Activated T-cell treated with anti-CD3 and anti-CD28 coated beads, Interleukin-2, amount 50 U/mL, for 4 hours (primary cell): ENCODE measurements at regions not wholly inside any gene's neighbourhood (a gene's known extent, or its start where the extent isn't known, plus 50 kb on each side); places are given as distances from the start of the nearest gene placed in this dataset.

Source experiments
- ATAC-seq, 2 donors: fragments of 200-7000 bp; cut with Tn5 transposase; one replicate each; pipeline ENCODE4 v1.10.0; 2021
- DNase-seq: peaks from one replicate; pipeline ENCODE4 v3.0.0-alpha.2; 2020
- H3K27me3 Mint-ChIP-seq: one replicate; pipeline ENCODE4 v1.8.0; 2021; ENCODE audit warnings: low read depth, mixed read lengths
- H3K36me3 Mint-ChIP-seq: one replicate; pipeline ENCODE4 v1.8.0; 2022; ENCODE audit warnings: mixed read lengths; ENCODE audit not compliant: insufficient read depth
- H3K4me1 Mint-ChIP-seq: one replicate; pipeline ENCODE4 v1.8.0; 2021; ENCODE audit warnings: low read depth, mixed read lengths
- H3K4me3 Mint-ChIP-seq: one replicate; pipeline ENCODE4 v1.8.0; 2021; ENCODE audit warnings: mild to moderate bottlenecking, moderate library complexity, mixed read lengths
- H3K9me3 Mint-ChIP-seq: one replicate; pipeline ENCODE4 v1.8.0; 2021; ENCODE audit warnings: mixed read lengths

DNA sequence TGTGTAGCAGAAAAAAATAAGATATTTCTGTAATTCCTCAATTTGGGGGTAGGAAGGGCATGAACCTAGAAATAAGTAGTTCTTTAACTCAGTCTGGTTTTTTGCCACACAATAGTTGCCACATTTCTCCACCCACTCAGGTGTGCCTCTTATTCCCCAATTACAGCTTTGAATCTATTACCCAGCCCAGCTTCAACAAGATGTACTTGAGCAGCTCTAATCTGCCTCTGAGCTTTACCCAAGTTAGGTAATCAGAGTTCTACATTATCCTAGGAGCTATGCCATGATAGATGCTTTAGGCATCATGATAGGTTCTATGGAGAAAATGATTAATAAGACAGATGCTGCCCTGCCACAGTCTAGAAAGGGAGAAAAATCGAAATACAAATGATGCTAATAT is 117.4 kb upstream of the GPRIN3 start:
- Mint-ChIP-seq H3K36me3 (no peaks in the 10 kb centered on the region), H3K4me3 (no peak overlapping the region)
- ATAC-seq, result no peak

DNA sequence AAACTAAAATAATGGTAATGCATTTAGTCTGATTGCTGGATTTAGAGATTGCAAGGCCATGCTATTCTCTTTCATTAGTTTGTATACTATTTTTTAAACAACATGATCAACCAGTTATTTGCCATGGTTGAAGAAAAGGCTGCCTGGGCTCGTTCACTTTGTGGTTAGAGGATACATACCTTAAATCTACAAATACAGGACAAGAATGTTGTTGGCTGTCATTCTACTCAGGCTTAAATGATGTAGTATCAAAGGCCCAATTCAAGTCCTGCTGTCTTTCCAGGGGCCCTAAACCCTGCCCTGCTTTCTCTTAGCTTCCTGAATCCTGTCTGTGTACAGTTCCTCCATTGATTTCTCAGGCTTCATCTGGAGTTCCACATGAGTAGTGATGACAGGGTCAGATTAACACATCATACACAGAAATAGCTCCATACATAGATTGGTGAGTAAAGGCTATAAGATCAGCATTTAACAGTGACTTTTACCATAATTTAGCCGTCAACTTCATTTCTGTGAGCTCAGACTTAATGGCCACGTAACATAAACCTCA is 114.9 kb upstream of the GPRIN3 start:
- Mint-ChIP-seq H3K4me3 (no peak overlapping the region), H3K36me3 (no peaks in the 10 kb centered on the region), H3K27me3 (no peaks in the 10 kb centered on the region), H3K4me1 (no peaks in the 10 kb centered on the region), H3K9me3 (no peaks in the 10 kb centered on the region)
- ATAC-seq (no peak), DNase-seq (no peak)

More for the DNA sequence above, 117.4 kb upstream of the GPRIN3 start:
- DNase-seq, result no peak
- Mint-ChIP-seq H3K4me1 (no peaks in the 10 kb centered on the region), H3K9me3 (no peaks in the 10 kb centered on the region), H3K27me3 (no peaks in the 10 kb centered on the region)

DNA sequence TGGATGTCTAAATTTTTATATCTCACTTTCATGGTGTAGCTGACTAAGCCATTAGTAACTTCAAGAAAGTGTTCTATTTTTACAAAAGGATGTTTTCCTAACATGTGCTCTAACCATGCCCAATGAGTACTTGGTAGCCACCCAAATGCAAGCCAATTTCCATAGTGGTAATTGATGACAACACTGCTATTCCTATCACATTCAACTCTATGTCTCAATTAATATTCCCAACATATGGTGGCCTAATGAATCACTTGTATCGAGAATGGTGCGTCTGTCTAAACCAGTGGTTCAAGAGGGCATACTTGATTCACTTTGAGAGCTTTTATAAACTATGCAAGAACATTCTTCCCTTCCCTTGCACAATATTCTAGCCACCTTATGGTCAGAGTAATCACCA is 112.9 kb upstream of the GPRIN3 start:
- Mint-ChIP-seq H3K4me1 (no peaks in the 10 kb centered on the region), H3K36me3 (no peaks in the 10 kb centered on the region), H3K27me3 (no peaks in the 10 kb centered on the region), H3K4me3 (no peak overlapping the region), H3K9me3 (no peaks in the 10 kb centered on the region)
- no peak for DNase-seq
- ATAC-seq, result peak; percentile 30 to 32

DNA sequence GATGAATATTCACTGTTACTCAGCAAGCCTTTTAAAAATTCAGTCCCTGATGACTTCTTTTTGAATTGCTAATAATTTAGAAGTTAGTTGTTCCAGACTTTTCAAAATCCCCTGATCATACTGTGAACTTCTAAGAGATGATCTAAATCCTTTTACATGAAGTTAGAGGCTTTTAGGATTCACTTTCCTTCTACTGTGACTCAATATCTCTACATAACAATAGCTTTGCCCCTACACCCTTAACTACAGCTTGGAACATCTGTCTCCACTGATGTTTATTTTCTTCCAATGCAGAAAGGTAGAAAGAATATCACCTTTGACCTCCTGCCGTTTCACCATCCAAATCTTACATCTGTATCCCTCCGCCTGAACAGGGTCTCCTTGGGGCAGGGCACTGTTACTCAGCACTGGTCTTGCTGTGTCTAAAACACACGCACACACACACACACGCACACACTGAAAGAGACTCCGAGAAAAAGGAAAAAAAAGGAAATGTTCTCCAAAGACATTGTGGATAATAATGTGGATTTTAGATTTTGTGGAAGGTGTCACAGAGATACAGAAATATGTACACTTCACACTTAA is 111.6 kb upstream of the GPRIN3 start:
- ATAC-seq, result no peak
- H3K36me3 Mint-ChIP-seq, result no peaks in the 10 kb centered on the region
- DNase-seq, result no peak
- H3K4me1 Mint-ChIP-seq, result no peaks in the 10 kb centered on the region
- no peaks in the 10 kb centered on the region for H3K27me3 Mint-ChIP-seq
- H3K4me3 Mint-ChIP-seq, result no peak overlapping the region
- H3K9me3 Mint-ChIP-seq, result no peaks in the 10 kb centered on the region

DNA sequence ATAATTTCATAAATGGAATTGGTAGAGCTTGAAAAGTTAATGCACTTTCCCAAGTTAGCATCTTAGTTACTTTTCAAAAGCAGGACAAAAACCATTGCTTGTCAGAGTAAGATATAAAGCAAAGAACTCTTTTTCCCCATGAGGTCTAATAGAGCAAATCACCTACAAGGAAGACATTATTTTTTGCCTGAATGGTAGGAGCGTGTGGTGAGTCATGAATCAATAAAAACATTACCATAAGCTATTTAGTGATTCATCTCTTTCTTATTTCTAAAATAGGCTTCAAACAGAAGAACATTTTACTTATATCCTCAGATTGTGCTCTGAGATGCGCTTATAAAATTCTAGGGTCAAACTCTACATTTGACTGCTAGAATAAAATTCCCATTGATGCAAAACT is 109.4 kb upstream of the GPRIN3 start:
- H3K27me3 Mint-ChIP-seq, result no peaks in the 10 kb centered on the region
- ATAC-seq, result no peak
- H3K9me3 Mint-ChIP-seq, result no peaks in the 10 kb centered on the region
- no peak overlapping the region for H3K4me3 Mint-ChIP-seq
- no peak for DNase-seq
- no peaks in the 10 kb centered on the region for H3K36me3 Mint-ChIP-seq
- H3K4me1 Mint-ChIP-seq, result no peaks in the 10 kb centered on the region

DNA sequence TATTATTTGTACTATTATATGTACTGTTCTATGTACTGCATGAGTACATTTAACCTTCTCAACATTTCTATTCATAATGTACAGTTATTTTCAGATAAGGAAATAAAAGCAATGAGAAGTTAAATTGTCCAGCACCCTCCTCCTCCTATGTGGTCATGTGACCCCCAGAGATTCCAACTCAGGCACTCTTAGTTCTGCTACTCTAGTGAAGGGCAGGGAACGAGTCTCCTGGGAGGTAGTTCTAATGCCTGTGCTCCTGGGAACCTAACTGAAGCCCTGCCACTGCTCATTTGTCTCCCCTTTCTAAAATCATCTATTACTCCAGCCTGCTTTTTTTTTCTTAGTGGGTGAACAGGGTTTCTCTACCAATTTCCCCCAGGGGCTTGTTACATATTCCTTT is 105.9 kb upstream of the GPRIN3 start:
- Mint-ChIP-seq H3K4me1 (no peaks in the 10 kb centered on the region), H3K36me3 (no peaks in the 10 kb centered on the region), H3K4me3 (no peak overlapping the region), H3K9me3 (no peaks in the 10 kb centered on the region), H3K27me3 (no peaks in the 10 kb centered on the region)
- DNase-seq, result no peak
- no peak for ATAC-seq

DNA sequence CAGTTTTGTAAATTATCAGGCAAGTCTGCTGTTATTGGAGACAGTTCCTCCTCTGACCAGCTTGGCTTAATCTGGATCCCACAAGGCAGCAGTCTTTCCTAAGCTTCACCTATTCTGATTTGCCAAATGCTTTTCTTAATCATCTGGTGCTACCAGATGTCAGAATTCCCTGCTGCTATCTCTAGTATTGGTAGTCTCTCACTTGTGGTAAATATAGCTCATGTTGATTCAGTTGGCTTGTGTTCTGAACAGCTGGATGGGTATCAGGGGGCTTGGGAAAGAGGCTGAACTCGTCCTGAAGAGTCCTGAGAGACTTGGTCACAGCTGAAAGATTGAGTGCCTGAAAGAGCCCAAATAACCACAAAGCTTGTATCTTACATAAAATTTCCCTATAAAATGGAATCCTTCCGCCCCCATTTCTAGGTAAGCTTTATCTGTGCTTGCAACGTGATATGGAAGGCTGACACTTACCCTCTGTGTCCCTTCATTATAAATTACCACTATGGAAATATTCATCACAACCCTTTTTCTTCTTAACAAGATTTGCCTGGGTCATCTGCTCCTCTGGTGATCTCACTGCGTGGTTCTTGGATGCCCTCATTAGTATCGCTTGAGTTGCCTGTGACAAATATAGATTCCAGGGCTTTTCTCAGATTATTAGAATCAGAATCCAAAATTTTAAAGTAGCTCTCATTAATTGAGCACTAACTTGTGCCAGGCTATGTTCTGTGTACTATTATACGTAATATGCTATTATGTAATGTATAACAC is 104.1 kb upstream of the GPRIN3 start:
- no peaks in the 10 kb centered on the region for H3K27me3 Mint-ChIP-seq
- DNase-seq, result no peak
- no peak for ATAC-seq
- no peaks in the 10 kb centered on the region for H3K4me1 Mint-ChIP-seq
- no peak overlapping the region for H3K4me3 Mint-ChIP-seq
- no peaks in the 10 kb centered on the region for H3K36me3 Mint-ChIP-seq
- H3K9me3 Mint-ChIP-seq, result no peaks in the 10 kb centered on the region

DNA sequence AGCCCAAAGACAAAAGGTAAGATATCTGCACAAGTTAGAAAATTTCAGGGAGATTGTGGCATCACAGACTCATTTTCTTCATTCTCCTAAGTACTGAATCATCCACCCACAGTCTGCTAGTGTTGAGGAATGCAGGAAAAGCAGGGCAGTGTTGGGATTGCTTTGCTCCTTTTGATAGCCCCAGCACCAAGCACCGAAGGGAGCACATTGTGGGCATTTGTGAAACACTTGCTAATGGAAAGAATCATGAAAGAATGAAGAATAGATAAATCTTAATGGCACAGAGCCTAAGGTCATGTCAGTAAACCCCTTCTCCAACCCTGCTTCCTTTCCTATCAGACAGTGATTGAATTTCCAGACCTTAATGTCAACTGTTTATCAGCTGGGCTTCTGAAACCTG is 103.1 kb upstream of the GPRIN3 start:
- ATAC-seq, result no peak
- no peaks in the 10 kb centered on the region for H3K9me3 Mint-ChIP-seq
- H3K4me1 Mint-ChIP-seq, result no peaks in the 10 kb centered on the region
- no peaks in the 10 kb centered on the region for H3K27me3 Mint-ChIP-seq
- no peak for DNase-seq
- H3K36me3 Mint-ChIP-seq, result no peaks in the 10 kb centered on the region
- H3K4me3 Mint-ChIP-seq, result no peak overlapping the region

DNA sequence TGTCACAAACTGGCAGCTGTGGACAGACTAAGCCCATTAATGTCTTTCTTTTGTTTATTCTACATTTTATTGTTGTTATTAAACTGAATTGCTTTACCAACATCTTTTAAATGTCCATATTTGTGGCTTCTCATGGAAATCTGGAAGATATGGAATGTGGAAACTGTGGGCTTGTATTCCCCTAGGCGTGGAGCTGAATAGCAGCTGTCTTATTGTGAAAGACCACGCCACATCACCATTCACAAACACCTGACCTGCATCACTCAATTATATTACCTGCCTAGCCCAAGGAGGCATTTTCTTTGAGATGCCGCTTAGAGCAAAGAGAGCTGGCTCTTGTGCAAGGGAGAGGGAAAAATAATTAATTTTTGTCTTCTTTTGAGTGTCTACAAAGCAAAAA is 96.9 kb upstream of the GPRIN3 start:
- Mint-ChIP-seq H3K27me3 (no peaks in the 10 kb centered on the region), H3K4me3 (no peak overlapping the region), H3K36me3 (no peaks in the 10 kb centered on the region), H3K9me3 (no peaks in the 10 kb centered on the region), H3K4me1 (no peaks in the 10 kb centered on the region)
- ATAC-seq (no peak), DNase-seq (no peak)

DNA sequence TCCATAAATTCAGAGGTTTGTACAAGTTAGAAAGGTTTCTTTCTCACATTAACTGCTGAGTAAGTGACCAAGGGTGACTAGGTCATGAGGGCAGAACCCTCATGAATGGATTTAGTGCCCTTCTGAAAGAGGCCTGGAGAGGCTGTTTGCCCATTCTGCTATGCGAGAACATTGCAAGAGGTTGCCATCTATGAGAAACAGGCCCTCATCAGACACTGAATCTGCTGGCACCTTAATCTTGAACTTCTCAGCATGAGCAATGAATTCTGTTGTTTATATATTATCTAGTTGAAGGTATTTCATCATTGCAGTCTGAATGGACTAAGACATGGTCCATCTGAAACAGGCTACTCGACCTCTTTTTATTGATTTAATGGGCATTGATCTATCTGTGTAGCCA is 96.2 kb upstream of the GPRIN3 start:
- DNase-seq, result no peak
- ATAC-seq, result no peak
- Mint-ChIP-seq H3K27me3 (no peaks in the 10 kb centered on the region), H3K9me3 (no peaks in the 10 kb centered on the region), H3K4me3 (no peak overlapping the region), H3K36me3 (no peaks in the 10 kb centered on the region), H3K4me1 (no peaks in the 10 kb centered on the region)

DNA sequence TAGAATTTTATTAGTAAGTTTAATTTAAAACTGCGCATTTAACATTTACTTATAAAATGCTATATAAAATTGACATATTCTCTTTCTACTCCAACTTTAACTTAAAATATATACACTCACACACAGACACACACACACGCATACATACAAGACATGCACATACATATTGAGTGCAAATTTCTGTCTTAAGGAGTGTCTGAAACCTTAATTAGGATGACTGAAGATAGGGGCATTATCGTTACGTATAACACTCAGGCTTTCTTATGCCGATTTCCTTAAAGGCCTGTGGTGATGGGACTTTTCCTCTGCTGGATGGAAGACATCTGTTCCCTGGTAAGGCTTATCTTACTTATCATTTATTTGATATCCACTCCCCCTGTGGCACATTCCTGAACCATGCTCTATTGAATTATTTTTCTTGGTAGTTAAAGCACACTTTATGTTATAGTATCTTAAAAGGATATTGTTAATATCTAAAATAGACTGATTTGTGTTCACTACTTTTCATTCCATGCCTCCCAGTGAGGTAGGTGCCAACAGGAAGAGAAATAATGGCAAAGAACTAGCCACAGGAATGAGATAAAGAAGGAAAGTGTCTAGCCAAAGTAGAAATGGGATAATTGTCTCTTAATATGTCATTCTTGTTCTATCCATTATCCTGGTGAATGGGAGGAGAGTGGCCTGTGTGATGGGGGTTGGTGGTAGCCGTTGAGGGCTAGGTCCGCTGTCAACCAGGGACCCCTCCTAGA is 92.9 kb upstream of the GPRIN3 start:
- H3K9me3 Mint-ChIP-seq, result no peaks in the 10 kb centered on the region
- H3K4me3 Mint-ChIP-seq, result no peak overlapping the region
- ATAC-seq (no peak), DNase-seq (no peak)
- no peaks in the 10 kb centered on the region for H3K4me1 Mint-ChIP-seq
- H3K27me3 Mint-ChIP-seq, result no peaks in the 10 kb centered on the region
- no peaks in the 10 kb centered on the region for H3K36me3 Mint-ChIP-seq

DNA sequence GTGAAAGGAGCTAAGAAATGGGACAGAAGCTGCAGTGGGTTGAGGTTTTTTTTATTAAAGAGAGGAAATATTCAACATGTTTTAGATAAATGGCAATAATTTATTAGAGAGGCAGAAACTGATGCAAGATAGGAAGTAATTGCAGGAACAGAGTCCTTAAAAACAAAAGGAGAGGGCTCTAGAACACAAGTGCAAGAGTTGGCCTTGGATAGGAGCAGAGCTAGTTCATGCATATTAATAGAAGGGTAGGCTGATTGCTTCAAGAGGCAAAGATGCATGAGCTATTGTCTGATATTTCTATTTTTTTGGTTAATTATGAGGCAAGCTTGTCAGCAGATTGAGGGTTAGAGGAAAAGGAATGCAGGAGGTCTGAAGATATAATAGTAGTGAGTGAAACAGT is 91.0 kb upstream of the GPRIN3 start:
- Mint-ChIP-seq H3K4me1 (no peaks in the 10 kb centered on the region), H3K36me3 (no peaks in the 10 kb centered on the region), H3K9me3 (no peaks in the 10 kb centered on the region), H3K27me3 (no peaks in the 10 kb centered on the region), H3K4me3 (no peak overlapping the region)
- ATAC-seq, result no peak
- DNase-seq, result no peak

DNA sequence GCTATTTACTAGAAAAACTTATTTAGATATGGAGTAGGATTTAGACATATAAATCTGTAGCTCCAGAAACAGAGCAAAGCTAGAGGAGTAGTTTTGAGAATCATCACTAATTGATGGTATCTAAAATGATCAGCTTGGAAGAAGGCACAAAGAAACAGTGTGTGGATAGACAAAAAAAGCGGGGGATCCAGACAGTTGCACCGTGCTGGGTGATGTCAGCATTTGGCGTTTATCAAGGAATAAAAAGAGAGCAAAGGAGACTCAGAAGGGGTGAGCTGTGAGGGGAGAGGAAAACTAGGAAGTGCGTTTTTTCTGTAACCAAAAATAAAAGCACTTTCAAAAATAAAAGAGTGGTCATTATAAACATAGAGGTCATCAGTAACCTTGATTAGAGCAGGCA is 90.5 kb upstream of the GPRIN3 start:
- ATAC-seq (no peak), DNase-seq (no peak)
- Mint-ChIP-seq H3K4me3 (no peak overlapping the region), H3K9me3 (no peaks in the 10 kb centered on the region), H3K4me1 (no peaks in the 10 kb centered on the region), H3K36me3 (no peaks in the 10 kb centered on the region), H3K27me3 (no peaks in the 10 kb centered on the region)

DNA sequence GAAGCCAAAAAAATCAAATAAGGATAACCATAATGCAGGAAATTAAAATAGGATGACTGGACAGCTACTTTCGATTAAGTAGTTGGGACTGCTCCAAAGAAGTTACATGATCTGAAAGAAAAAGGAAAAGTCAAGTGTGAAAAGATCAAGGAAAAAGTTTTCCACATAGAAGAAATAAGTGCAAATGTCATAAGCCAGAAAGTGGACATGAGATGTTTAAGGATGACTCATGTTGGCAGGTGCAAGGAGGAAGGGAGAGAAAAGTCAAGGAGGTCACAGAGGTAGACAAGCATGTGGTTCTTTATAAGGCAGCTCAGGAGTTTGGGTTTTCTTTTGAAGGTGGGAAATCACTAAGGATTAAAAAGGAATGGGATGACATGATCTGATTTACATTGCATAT is 89.8 kb upstream of the GPRIN3 start:
- Mint-ChIP-seq H3K27me3 (no peaks in the 10 kb centered on the region), H3K4me3 (no peak overlapping the region), H3K36me3 (no peaks in the 10 kb centered on the region), H3K9me3 (no peaks in the 10 kb centered on the region), H3K4me1 (no peaks in the 10 kb centered on the region)
- no peak for ATAC-seq
- DNase-seq, result no peak

DNA sequence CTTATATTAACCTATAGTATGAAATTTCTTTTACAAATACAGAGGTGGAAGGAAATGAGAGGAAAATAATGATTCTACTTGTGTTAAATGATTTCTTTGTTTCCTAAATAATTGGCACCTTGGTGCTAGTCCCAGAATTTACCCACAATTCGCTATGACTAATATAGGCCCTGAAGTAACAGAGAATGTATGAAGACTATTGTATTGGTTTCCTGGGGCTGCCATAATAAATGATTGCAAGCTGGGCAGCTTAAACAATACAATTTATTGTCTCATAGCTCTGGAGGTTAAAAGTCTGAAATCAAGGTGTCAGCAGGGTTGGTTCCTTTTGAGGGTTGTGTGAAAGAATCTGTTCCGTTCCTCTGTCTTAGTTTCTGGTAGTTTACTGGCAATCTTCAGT is 74.8 kb upstream of the GPRIN3 start:
- ATAC-seq (no peak), DNase-seq (no peak)
- H3K36me3 Mint-ChIP-seq, result no peaks in the 10 kb centered on the region

More for the DNA sequence above, 74.8 kb upstream of the GPRIN3 start:
- H3K9me3 Mint-ChIP-seq, result peaks cover 6% of the 10 kb centered on the region
- H3K4me1 Mint-ChIP-seq, result no peaks in the 10 kb centered on the region
- no peaks in the 10 kb centered on the region for H3K27me3 Mint-ChIP-seq
- H3K4me3 Mint-ChIP-seq, result no peak overlapping the region
